Retinal pigment epithelial cell (primary cell): ENCODE measurements at regions not wholly inside any gene's neighbourhood (a gene's known extent, or its start where the extent isn't known, plus 50 kb on each side); places are given as distances from the start of the nearest gene placed in this dataset.
A peak's percentile ranks its signal among the peaks of the same experiment; 100 is the strongest.

Experiments
- DNase-seq: peaks from one replicate; pipeline ENCODE4 v3.0.0-alpha.2; 2010; ENCODE audit warnings: low read depth
- H3K4me3 ChIP-seq: 2 replicates; pipeline ENCODE4 v1.5.1; 2011; ENCODE audit warnings: mild to moderate bottlenecking, low read length, control low read depth, moderate library complexity
- TF ChIP-seq, protein P1 (sequence below): conservative IDR thresholded peaks from 2 replicates; pipeline ENCODE4 v1.5.1; 2011; ENCODE audit warnings: low read depth, low read length, control low read depth, inconsistent platforms

DNA sequence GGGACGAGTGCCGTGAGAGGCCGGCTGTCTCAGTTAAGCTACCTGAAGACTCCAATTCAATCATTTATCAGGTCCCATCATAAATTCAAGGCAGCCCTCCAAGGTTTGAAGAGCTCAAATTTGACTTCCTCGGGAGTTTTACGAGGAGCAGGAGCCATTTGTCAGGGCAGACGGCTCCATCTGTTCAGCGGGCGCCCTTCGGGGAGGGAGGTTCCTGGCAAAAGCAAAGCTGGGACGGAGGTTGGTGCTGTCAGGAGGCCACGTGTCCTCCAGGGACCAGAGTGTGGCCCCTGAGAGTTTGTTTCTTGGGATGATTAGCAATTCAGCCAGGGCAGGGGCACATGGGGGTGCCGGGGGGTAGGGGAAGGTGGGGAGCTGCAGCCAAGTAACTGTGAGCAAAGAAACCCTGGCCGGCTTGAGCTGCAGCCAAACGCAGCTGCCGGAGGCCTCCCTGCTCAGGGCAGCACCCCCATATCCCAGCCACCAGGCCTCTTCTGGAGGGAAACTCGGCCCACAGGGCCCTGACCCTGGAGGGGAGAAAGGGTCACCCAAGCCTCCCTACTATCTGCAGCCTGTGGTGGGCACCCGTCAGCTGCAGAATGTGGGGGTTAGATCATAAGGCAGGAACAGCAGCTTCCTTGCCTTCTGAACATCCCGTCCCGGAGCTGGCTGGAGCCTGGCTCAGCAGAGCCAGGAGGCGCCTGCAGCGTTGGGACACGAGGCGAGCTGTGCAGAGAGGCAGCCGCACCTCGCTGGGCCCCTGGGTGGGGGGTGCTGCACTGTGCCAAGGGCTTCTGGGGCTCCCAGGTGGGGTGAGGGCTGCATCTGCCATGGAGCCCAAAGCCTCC is 63.6 kb upstream of the GATA5 start:
- H3K4me3 ChIP-seq, result no peak overlapping the region
- TF ChIP-seq, protein P1, sequence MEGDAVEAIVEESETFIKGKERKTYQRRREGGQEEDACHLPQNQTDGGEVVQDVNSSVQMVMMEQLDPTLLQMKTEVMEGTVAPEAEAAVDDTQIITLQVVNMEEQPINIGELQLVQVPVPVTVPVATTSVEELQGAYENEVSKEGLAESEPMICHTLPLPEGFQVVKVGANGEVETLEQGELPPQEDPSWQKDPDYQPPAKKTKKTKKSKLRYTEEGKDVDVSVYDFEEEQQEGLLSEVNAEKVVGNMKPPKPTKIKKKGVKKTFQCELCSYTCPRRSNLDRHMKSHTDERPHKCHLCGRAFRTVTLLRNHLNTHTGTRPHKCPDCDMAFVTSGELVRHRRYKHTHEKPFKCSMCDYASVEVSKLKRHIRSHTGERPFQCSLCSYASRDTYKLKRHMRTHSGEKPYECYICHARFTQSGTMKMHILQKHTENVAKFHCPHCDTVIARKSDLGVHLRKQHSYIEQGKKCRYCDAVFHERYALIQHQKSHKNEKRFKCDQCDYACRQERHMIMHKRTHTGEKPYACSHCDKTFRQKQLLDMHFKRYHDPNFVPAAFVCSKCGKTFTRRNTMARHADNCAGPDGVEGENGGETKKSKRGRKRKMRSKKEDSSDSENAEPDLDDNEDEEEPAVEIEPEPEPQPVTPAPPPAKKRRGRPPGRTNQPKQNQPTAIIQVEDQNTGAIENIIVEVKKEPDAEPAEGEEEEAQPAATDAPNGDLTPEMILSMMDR, result no peak
- no peak for DNase-seq

DNA sequence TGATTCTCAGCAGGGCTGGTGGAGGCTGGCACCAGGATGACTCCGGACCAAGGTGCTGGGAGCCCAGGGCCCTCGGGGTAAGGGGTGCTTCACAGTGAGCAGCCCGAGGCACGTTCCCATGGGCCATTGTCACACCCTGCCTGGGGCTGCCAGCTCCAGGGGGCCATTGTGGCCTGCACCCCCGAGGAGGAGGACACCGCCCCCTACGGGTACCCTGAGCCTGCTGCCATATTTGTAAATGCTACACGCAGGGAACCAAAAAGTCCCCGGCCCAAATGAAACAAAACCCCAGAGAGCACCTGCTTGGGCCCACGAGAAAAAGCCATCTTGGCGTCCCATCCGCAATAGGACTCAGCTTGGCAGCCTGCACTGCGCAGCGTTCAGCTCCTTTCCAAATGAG is 64.7 kb upstream of the GATA5 start:
- TF ChIP-seq, protein P1, result peak; percentile 14
- DNase-seq, result no peak
- H3K4me3 ChIP-seq, result no peak overlapping the region

DNA sequence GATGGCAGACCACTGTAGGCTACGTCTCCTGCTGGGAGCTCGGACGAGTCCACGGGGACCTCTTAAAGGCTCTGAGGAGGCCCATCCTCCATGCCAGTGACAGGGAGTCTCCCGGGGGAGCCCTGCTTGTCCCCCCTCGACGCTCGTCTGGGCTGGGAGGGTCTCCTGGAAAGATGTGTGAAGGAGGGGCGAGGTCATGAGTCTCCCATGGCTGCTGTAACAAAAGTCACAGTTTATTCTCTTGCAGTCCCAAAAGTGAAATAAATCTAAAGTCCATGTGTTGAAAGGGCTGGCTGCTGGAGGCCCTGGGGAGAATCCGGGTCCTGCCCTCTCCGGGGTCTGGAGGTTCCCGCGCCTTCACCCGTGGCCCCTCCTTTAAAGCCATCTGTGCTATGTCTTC is 67.1 kb upstream of the GATA5 start:
- DNase-seq, result no peak
- TF ChIP-seq, protein P1, result no peak
- H3K4me3 ChIP-seq, result no peak overlapping the region

DNA sequence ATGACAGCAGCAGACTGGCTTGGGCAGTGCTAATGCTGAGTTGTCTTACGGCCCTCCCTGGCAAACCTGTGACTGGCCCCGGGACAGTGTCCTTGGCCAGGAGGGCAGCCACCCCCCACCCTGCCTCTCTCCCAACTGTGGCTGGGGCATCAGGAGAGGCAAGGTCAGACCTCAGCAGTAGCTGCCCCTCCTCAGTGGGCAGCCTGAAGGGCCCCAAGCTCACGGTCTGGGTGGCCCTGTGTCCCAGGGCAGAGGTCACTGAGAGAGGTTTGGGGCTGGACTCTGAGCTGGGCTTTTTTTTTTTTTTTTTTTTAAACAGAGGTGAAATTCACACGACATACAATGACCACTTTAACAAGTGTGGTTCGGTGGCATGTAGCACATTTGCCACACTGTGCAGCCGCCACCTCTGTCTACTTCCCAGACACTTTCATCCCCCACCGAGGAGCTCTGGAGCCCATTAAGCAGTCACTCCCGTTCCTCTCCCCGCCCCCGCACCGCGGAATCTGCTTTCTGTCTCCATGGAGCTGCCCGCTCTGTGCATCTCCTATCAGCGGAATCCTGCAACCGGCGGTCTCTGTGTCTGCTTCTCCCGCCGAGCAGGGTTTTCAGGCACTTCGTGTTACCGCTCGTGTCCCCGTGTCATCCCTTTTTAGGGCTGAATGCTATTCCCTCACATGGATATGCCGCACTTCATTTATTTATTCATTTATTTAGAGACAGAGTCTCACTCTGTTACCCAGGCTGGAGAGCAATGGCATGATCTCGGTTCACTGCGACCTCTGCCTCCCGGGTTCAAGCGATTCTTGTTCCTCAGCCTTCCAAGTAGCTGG is 67.9 kb upstream of the GATA5 start:
- TF ChIP-seq, protein P1, result no peak
- H3K4me3 ChIP-seq, result no peak overlapping the region
- DNase-seq, result no peak

DNA sequence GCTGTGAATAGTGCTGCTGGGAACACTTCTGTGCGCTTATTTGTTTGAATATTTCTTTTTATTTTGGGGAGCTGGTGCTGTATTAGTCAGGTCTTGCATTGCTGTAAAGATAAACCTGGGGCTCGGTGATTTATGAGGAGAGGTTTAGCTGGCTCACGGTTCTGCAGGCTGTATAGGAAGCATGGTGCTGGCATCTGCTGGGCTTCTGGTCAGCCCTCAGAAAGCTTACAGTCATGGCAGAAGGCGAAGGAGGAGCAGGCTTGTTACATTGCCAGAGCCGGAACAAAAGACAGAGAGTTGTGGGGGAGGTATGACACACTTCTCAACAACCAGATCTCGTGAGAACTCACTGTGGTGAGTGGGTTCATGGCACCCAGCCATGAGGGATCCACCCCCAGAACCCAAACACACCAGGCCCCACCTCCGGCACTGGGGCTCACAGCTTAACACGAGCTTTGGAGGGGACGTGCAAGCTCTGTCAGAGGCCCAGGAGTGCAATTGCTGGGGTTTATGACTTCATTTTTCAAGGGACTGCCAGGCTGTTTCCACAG is 68.8 kb upstream of the GATA5 start:
- no peak overlapping the region for H3K4me3 ChIP-seq
- no peak for DNase-seq
- TF ChIP-seq, protein P1, result no peak

DNA sequence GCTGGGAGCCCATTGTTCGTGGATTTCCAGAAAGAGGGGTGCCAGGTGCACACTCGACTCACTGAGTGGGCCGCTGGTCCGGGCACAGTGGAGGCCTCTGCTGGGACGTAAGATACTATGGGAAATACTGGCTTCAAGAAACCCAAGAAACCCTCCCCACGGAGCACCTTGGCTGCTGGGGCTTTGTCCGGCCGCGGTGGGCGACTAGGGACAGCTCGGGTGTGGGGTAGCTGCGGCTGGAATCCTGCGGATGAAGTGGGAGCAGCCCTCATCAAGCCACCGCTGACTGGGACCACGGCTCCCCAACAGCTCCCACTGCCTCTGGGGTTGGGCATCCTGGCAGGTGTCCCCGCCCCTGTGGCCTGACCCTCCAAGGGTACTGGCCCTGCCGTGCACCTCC is 69.5 kb upstream of the GATA5 start:
- TF ChIP-seq, protein P1, result no peak
- DNase-seq, result no peak
- H3K4me3 ChIP-seq, result no peak overlapping the region
